HG02973 (cell line): ENCODE measurements at regions not wholly inside any gene's neighbourhood (a gene's known extent, or its start where the extent isn't known, plus 50 kb on each side); places are given as distances from the start of the nearest gene placed in this dataset.

Experiments
- ATAC-seq: cut with Tn5 transposase; IDR thresholded peaks from one replicate; pipeline ENCODE4 v1.9.1; 2021; ENCODE audit warnings: moderate library complexity; ENCODE audit not compliant: unreplicated experiment

DNA sequence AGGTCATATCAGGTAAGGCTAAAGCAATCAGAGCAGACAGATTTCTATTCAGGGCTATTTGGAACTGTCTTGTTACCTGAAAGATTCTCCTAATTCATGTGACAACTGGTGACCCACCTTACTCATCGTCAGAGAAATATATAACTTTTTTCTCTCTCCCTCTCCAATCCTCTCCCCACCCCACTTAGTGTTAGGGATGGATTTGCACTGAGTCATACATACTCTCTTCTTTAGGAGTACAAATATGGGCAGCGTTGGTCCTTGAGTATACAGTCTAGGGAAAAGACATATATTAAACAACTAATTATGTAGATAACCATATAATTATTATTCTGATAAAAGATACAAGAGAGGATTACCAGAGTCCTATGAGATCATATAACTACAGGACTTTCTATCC is 246.3 kb downstream of the HHIPL2 start:
- ATAC-seq = no peak

DNA sequence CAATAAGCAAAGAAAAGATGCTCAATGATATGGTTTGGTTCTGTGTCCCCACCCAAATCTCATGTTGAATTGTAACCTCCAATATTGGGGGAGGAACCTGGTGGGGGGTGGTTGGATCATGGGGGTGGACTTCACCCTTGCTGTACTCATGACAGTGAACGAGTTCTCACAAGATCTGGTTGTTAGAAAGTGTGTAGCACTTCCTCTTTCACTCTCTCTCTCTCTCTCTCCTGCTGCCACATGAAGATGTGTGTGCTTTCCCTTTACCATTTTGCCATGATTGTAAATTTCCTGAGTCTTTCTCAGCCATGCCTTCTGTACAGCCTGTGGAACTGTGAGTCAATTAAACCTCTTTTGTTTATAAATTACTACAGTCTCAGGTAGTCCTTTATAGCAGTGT is 248.4 kb downstream of the HHIPL2 start:
- no peak for ATAC-seq

DNA sequence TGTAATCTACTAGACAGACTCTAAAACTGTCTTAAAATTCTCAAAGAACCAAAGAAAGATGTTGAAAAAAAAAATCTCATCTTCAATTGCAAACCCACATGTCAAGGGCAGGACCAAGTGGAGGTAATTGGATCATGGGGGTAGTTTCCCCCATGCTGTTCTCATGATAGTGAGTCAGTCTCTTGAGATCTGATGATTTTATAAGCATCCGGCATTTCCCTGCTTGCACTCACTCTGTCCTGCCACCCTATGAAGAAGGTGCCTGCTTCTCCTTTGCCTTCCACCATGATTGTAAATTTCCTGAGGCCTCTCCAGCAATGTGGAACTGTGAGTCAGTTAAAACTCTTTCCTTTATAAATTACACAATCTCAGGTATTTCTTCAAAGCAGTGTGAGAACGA is 257.0 kb downstream of the HHIPL2 start:
- no peak for ATAC-seq

DNA sequence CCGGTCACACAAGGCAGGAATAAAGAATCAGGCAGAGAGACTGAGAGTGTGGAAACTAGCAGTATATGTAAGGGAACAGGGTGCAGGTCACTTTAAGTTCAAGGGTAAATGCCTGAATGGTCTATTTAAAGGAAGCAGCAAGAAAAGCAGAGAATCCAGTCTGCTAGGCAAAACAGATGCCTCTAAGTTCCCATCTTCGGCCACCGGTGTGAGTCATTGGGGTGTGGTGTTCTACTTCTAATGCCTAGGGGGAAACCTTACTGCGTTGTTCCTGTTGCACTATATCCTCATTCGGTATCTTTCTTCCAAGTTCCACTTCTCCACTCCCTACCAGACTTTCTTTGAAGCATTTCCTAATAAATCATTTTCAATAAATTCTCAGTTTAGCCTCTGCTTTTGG is 259.9 kb downstream of the HHIPL2 start:
- ATAC-seq = no peak

DNA sequence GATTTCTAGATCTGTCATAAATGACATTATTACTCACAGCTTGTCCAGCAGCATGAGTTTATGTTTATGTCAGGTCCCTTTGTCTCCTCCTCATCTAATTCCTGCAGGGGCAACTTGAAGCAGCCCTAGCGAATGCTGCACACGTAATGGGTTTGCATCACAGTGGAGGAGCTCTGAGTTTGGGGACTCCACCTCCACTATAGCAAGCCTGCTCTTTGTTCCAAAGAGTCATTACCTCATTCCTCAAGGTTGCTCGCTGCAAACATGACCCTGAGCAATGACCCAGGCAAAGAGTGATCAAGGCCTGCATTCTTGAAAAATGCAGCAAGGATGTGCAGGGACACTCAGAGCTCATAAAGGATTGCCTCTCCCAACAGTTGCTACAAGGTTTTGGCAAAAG is 261.9 kb downstream of the HHIPL2 start:
- ATAC-seq = no peak

DNA sequence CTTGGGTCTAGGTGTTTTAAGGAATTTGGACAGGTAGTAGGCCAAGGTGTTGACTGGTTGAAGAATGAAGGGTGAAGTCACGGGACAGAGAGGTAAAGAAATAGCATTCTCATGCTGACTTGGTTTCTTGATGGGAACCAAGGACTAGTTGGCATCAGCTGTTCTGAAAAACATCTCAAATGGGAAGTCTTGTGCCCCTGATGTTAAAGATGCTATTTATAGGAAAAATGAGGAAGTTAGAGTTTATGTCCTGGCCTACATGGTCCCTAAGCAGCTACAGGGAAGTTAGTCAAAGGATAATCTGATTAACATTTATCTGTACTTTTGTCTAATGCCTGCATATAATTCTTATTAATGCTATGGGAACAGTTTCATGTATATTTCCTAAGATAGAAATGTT is 262.4 kb downstream of the HHIPL2 start:
- no peak for ATAC-seq

DNA sequence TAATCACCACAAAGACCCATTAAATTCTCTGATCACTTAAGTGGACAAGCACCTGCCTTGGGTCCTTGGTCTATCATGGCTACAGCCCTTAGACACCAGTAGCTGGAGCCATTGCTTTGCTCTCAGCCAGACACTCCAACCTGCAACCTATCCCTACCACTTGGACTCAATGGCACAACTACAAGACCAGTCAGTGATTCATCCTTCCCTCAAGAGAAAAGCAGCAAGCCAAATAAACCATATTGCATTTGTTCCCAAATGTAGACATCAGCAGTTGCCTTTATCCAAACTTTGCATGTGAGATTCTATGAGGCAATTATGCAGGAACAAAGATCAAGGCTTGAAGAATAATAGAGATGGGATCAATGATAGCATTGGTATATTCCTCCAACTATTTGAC is 263.4 kb downstream of the HHIPL2 start:
- ATAC-seq = no peak

DNA sequence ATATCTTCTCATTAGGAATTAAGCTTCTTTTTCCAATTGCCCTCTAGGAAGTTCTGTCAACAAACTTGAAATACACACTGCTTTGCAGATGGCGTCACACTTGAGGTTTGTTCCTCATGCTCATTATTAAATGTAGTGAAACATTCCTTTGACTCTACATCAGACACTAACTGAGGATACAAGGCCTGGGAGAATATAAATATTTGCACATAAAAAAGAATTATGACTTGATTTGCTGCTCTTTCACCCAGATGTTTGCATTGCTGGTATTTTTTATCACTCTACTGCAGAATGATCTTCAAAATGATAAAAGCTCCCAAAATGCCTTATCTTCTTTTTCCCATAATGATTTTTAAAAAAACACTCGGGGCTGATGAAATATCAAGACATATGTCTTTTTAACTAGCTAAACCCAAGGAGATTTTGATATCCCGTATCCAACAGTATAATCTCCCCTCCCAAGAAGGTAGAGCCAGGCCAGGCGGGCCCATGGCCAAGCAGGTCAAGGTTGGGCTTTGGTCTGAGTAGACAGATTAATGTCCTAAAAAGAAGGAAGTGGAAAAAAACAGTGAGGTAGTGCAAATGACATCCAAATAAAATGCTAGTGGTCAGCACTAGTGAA is 264.6 kb downstream of the HHIPL2 start:
- no peak for ATAC-seq

DNA sequence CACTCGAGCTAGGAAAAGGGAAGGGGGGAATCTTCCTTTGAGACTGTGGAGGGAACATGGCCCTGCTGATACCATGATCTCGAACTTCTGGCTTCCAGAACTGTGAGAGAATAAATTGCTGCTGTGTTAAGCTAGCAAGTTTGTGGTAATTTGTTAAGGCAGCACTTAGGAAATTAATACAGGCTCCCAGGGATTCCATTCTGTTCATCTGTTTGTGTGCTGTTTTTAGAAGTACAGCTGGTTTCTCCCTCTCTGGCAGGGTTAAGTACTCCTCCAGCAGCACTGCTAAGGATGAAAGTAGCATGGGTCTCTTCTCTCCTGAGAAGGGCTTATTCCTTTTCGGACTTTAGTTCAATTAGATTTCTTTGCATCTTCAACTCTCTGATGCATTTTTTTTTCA is 268.3 kb downstream of the HHIPL2 start:
- ATAC-seq = no peak

DNA sequence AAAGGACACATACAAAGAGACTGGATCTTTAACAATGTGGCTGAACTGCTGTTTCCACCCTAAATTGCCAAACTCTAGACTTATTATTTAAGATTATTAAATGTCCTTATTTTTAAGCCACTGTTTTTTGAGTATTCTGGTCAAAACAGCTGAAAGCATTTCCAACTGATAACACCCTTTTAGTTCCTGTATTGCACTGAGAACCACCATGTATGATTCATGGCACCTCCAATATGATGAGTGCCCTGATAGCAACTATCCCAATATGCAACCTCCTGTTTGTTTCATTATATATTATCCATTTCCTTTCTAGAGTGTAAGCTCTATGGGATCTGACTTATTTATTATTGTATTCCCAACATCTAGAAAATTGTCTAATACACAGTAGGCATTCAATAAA is 269.4 kb downstream of the HHIPL2 start:
- no peak for ATAC-seq

DNA sequence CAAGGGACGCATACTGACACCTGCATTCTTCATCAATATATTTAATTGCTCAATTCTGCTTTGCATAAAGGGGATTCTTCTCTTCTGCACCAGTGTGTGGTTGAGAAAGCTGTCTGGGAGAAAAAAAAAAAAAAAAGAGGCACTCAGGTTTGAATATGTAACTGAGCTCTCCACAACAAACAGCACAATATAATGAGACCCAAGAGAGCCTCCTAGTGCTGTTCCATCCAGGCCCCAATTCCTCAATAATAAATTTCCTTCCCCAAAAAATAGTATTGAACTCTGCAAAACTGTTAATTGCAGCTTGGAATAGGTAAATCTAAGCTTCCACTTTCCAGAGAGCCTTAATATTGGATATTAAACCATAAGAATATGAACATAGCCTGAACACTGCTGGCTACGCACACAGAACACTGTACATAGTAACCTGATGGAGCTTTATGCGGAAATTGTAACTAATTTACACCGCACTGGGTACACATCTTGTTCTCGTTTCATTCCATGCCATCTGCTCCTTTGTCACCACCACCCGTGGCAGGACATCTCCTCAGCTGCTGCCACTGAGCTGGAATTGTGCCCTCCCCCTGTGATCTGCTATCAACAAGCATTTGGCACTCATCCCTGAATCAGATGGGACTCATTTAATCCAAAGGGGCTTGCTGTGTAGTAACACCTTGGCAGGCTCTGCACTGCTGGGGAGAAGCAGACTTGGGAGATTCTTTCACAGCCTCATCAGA is 272.0 kb downstream of the HHIPL2 start:
- ATAC-seq = no peak

DNA sequence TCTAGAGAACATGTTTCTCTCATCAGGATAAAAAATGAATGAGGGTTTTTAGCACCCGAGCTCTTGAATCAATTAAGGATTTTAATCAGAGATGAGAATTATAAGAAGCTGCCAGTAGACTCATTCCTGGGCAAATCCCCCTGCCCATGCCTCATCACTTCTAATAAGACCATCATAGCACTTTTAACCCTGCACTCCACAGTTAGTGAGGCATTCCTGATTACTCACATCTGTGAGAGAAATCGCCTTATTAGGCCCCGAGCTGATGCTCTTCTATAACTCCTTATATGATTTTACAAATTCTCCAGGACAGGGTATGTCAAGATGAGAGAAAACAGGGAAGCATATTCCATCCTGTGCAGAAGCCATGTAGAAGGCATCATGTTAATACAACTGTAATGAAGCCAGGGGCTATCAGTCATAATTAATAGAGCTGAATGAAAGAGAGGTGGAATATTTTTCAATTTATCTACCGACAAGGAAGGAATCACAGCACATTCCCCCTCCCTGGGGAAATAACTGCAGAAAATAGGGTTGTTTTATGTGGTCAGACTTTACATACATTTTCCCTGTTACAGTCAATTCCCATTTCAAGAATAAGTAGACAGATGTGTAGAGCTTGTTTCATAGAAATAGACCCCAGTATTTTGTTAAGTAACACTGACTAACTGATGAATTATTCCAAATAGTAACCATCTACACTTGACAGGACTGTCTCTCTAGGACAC is 272.7 kb downstream of the HHIPL2 start:
- no peak for ATAC-seq

DNA sequence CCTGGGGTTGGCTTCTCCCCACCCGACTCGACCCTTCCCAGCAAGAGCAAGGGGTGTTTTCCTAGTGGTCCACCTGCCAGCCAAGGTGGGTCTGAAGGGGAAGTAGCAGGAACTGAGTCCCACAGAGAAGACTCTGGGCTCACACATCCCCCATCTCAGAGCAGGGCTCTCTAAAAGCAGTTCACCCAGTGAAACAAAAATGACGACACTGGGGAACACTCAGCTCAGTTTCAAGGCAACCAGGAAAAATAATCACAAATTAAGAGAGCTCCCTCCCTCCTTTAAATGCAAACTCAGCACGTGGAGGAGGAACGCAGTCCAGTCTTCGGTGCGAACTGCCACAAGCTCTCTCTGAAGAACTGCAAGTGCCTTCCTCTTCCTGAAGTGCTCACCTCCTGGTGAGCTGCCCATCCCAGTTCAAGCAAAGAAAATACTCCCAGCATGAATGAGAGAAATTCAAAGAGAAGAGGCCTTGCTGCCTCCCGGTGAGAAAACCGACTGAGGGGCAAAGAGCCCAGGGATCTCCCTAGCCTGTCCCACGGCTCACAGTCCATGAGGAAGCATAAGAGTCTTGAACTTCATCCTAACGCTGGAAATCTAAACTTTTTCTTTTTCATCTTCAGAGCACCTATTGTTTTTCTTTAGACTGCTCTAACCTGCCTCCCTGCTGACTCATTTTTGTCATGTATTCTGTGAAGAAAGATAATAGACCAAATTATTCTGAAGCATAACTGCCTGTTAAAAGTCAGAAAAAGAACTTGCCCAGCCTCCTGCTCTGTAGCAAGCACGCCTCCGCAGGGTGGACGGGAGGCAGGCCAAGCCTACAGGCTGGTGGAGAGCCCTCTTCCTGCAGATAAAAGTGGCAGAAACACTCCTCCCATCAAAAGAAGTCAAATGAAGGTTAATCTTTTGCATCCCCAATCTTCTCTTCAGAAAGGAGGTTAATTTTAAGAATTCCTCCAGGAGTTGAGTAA is 281.4 kb downstream of the HHIPL2 start:
- ATAC-seq = no peak

DNA sequence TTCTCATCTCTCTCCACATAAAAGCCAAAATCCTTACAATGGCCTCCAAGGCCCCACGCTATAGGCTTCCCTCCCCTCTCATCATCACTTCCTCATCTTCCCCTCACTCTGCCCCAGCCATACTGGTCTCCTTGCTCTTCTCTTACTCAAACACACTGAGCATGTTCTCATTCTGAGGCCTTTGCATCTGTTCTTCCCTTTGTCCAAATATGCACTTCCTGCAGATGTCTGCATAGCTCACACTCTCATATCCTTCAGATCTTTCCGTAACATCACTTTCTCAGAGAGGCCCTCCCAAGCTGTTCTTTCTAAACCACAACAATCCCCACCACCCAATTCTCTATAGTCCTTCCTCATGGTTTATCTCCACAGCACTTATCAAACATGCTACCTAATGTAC is 284.1 kb downstream of the HHIPL2 start:
- no peak for ATAC-seq

DNA sequence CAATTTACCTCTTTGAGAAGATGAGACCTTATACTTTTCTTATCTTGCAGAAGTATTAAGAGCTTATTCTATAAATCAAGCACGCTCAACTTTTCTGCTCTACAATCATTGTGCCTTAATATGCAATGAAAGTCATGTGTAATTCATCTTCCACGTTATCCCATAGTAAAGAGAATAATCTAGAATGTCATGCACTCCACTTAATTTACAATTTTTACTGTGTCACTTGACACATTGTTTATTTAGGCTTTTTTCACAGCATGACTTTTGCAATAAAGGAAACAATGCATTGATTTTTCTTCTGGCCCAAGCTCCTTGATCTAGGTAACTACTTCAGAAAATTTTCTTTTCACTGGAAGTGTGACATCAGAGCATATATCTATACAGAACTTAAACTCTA is 290.9 kb downstream of the HHIPL2 start:
- ATAC-seq = no peak

DNA sequence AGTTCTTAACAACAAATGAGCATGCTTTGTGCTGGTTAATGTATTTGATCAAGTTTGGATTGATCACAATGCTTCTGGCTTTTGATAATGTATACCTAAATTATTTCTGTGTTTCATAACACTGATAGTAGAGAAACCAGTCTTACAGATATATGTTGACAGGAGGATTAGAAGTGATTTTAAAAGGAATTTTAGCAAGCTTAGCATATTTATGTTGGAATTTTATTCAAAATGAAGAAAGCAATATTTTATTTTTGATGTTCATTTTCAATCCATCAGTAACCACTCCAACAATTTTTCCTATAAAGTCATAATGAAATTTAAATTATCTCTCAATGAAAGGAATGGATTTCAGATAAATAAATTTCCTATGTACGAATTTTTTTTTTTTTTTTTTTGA is 291.8 kb downstream of the HHIPL2 start:
- no peak for ATAC-seq

DNA sequence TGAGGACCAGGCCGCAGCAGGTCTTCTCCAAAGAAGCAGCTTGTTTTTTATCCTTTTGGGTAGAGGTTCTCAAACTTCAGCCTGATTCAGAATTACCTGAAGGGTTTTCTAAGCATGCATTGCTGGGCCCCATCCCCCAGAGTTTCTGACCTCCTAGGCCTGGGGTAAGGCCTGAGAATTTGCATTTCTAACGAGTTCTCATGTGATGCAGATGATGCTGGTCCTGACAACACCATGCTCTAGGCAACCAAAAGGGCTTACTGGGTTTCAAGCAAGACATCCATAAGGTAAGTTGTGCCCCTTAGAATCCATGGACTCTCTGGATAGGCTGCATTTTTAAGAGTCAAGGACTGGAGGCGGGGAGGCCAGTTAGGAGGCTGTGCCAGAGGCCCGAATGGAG is 295.1 kb downstream of the HHIPL2 start:
- no peak for ATAC-seq

DNA sequence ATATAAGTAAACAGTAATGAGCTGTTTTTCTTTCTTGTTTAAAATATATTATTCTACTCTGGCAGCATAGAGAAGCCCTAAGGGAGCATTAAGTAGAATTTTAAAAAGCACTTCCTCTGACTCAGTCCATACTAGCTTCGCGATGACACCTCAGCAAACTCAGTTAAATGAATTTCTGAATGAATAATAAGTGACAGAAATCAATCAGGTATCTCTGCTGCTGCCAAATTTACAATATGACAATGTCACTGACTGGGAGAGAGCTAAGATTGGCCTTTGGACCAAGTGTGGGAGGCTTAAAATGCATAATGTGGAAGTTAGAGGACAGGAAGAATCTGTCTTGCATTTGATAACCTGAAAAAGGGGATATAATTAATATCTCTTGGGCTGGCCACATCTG is 296.1 kb downstream of the HHIPL2 start:
- no peak for ATAC-seq

DNA sequence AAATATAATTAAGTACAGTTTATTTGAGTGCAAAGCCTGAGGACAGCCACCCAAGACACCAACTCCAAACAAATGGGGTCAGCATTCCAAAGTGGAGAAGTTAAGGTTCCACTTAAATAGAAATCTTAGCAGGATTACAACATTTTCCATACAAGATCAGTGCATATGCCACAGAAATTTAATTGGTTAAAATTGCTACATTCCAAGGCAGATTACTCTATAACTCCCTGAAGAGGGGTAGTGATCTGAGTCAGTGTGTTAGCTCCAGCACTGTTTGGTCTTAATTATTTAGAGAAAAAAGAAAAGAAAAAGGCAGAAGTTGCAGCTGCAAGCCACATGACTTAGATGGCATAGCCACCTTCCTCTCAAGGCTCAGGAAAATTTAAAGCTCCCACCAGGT is 297.5 kb downstream of the HHIPL2 start:
- ATAC-seq = no peak

DNA sequence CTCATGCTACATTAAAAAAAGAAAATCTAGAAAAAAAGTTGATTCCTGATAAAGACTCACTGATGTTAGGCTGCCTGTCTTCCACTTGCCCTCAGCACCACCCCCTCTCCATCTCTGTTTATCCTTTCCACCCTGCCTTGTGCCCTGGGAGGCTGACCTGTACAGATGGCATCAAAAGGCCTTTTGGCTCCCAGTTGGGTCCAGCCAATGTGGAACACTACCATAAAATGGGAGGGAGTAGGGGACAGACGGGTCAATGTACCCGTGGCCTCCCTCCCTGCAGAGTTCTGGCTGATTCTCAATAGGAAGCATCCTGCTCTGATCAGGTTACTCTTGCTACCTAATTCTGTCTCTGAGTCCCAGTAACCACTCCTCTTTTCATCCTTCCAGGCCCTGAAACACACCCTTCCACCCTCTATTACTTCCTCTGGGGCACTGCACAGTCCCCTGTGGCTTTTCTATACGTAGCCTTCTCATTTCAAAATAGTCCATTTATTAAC is 300.0 kb downstream of the HHIPL2 start:
- ATAC-seq = no peak

DNA sequence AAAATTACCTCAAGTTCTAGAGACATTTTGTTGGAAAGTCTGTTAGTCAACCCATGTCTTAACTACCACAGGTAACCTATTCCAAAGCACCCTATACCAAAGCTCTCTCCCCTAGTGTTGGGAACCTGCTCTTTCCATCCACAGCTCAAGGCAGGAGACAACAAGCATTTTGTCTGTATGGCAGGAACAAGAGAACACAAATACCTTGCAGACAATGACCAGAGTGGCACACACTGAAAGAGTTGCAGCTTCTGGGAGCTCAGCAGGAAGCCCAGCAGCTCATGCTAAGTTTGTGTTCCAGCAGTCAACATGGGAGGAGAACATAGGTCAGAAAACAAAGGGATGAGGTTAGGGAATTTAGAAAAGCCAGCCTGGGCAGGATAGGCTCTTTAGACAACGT is 300.8 kb downstream of the HHIPL2 start:
- no peak for ATAC-seq
